ENCODE measurements at regions not wholly inside any gene's neighbourhood (a gene's known extent, or its start where the extent isn't known, plus 50 kb on each side); places are given as distances from the start of the nearest gene placed in this dataset.
"Not testable (repeated sequence)": the region's sequence is repeated elsewhere in the genome, so short reads cannot be mapped to it uniquely, and the experiment has no call there.

GRCh38 chr10:29374162-29374561 lies 85.3 kb downstream of the LYZL1 start:
- TF ChIP-seq CTCF (IDR thresholded peaks at IDR 0.05) (no peak), POLR2A (IDR thresholded peaks at IDR 0.05) (no peak)
- no peaks in the 10 kb centered on the region for H3K36me3 ChIP-seq
- no peaks in the 10 kb centered on the region for H3K27me3 ChIP-seq
- no peaks in the 10 kb centered on the region for H3K9me3 ChIP-seq
- no peak overlapping the region for H3K27ac ChIP-seq
- intact Hi-C loops (cut with DNase I; ENCODE audit: low total_unique reads): no loop called here
- H3K4me1 ChIP-seq: no peaks in the 10 kb centered on the region
- no peak for DNase-seq
- H3K4me3 ChIP-seq: no peak overlapping the region

DNA sequence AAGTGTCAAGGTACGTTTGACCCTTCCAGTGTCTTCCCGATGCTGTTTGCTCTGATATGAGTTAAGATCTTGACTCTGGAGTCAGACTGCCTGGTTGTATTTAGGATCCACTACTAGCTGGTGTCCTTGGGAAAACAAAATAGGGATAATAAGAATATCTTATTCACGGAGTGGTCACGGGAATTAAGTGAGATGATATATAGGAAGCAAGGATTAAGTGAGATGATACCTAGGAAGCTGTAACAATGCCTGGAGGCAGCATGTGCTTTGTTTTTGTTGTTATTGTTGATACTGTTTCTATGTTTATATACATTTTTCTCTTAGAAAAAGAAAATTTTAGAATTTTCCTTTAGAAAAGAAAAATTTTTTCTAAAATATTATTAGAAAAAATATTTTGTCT lies 87.0 kb downstream of the LYZL1 start:
- Histone ChIP-seq H3K36me3 (no peaks in the 10 kb centered on the region), H3K4me3 (no peak overlapping the region), H3K27ac (no peak overlapping the region), H3K4me1 (no peaks in the 10 kb centered on the region), H3K27me3 (no peaks in the 10 kb centered on the region), H3K9me3 (no peaks in the 10 kb centered on the region)
- TF ChIP-seq CTCF (IDR thresholded peaks at IDR 0.05) (no peak), POLR2A (IDR thresholded peaks at IDR 0.05) (no peak)
- DNase-seq: no peak
- intact Hi-C loops (cut with DNase I; ENCODE audit: low total_unique reads): no loop called here

GRCh38 chr10:29377333-29377961 lies 88.6 kb downstream of the LYZL1 start:
- TF ChIP-seq POLR2A (IDR thresholded peaks at IDR 0.05) (no peak), CTCF (IDR thresholded peaks at IDR 0.05) (peak; percentile 33 to 71 (median 56))
- DNase-seq: no peak
- Histone ChIP-seq H3K4me1 (no peaks in the 10 kb centered on the region), H3K27me3 (no peaks in the 10 kb centered on the region), H3K27ac (no peak overlapping the region), H3K36me3 (no peaks in the 10 kb centered on the region), H3K4me3 (no peak overlapping the region), H3K9me3 (no peaks in the 10 kb centered on the region)
- intact Hi-C loops (cut with DNase I; ENCODE audit: low total_unique reads): no loop called here

GRCh38 chr10:29378106-29378505 lies 89.2 kb downstream of the LYZL1 start:
- no peaks in the 10 kb centered on the region for H3K9me3 ChIP-seq
- H3K27ac ChIP-seq: no peak overlapping the region
- intact Hi-C loops (cut with DNase I; ENCODE audit: low total_unique reads): no loop called here
- no peak overlapping the region for H3K4me3 ChIP-seq
- no peaks in the 10 kb centered on the region for H3K27me3 ChIP-seq
- no peak for TF ChIP-seq POLR2A (IDR thresholded peaks at IDR 0.05)
- no peak for TF ChIP-seq CTCF (IDR thresholded peaks at IDR 0.05)
- no peaks in the 10 kb centered on the region for H3K36me3 ChIP-seq
- H3K4me1 ChIP-seq: no peaks in the 10 kb centered on the region
- DNase-seq: no peak

- Histone ChIP-seq H3K4me3 (no peak overlapping the region), H3K36me3 (no peaks in the 10 kb centered on the region), H3K9me3 (no peaks in the 10 kb centered on the region), H3K4me1 (no peaks in the 10 kb centered on the region), H3K27ac (no peak overlapping the region), H3K27me3 (no peaks in the 10 kb centered on the region)
- intact Hi-C loops (cut with DNase I; ENCODE audit: low total_unique reads): no loop called here
- no peak for DNase-seq
- TF ChIP-seq POLR2A (IDR thresholded peaks at IDR 0.05) (no peak), CTCF (IDR thresholded peaks at IDR 0.05) (no peak)
Observed at GRCh38 chr10:29379208-29379607, 90.3 kb downstream of the LYZL1 start.

DNA sequence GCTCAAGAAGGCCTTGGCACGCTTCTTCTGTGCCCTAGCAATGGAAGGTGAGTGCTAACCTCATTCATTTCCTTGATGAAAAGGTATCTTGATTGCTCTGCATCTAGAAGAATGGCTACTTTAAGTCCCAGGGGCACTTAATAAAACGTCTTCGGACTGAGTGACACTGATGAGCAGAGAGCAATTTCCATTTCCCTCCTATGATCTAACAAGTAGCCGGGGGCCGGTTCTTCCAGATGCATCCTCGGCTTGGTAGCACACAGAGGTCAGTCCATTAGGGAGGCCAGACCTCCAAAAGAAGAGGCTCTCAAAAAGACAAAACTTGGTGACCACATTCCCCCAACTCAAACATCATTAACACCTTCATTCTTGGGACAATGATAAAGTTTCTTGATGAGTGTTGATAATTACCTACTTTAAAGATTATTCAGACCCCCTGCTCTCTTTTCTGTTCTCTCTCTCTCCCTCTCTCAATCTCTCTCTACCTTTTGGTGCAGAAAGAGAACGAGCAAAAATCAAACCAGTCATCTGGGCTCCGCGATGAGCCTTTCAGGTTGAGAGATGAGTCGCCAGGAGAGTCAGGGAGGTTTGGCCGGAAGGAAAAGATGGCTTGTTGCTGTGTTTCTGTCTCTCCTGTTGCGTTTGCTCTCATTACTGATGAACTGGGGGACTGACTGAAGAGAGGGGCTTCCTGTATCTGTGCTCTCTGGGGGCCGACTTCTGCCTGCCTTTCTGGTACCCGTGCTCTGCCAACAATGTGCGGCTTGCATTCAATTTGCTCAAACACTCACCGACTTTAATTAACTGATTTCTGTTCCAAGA lies 91.1 kb downstream of the LYZL1 start:
- intact Hi-C loops (cut with DNase I; ENCODE audit: low total_unique reads): loop anchor here (10.0 kb wide), 1 partner anchor 75 kb away; no protein-coding TSS in a partner anchor
- not testable (repeated sequence) for H3K27me3 ChIP-seq, H3K36me3 ChIP-seq, H3K4me1 ChIP-seq, H3K9me3 ChIP-seq, H3K4me3 ChIP-seq, DNase-seq, H3K27ac ChIP-seq

DNA sequence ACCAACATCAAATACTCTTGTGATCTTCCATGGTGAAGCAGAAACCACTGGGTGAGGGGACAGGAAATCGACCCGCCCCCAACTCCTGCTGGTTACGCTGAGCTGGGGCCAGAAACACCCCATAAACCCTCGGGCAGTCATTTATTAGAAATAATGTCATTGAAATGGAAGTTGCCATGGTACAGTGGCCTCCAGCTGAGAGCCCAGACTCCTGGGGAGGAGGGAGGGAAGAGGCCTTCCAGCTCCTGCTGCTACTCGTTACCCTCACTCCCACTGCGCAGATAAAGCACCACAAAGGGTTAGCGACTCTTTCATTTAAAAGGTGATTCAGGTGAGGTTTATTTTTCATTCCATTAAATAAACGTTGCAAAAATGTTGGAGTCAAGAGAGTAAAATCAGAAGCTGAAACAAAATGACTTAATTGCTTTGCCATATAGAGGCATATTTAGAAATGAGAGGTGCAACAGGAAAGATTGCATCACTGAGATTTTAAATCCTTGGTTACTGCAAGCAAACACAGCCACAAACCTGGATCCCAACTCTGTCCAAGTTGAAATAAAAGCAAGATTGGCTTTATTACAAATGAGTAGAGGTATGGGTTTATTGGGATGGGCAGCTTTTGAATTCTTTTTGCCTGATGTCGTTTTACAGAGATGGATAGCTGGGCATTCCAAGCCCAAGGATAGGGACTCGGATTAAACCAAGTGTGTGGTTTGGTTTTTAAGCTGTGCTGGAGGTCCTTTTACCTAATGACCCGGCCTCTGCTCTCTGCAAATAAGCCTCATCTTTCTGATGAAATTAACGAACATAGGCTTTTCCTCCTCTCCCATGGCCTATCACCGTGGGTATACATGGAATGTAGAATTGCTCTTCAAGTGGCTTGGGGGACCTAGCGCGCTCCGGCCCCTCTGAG lies 92.0 kb downstream of the LYZL1 start:
- not testable (repeated sequence) for DNase-seq, H3K9me3 ChIP-seq, H3K4me1 ChIP-seq, H3K4me3 ChIP-seq, H3K36me3 ChIP-seq, H3K27me3 ChIP-seq, H3K27ac ChIP-seq
- intact Hi-C loops (cut with DNase I; ENCODE audit: low total_unique reads): loop anchor here (10.0 kb wide), 1 partner anchor 74 kb away; no protein-coding TSS in a partner anchor

Measured in uterus (tissue), 3 donors.